Memory B cell (primary cell): ENCODE measurements at regions not wholly inside any gene's neighbourhood (a gene's known extent, or its start where the extent isn't known, plus 50 kb on each side); places are given as distances from the start of the nearest gene placed in this dataset.

ENCODE experiments used
- ATAC-seq: fragments of 150-1000 bp; cut with Tn5 transposase; 2 replicates; pipeline ENCODE4 v1.10.0; 2021; ENCODE audit warnings: low read depth, mild to moderate bottlenecking, moderate library complexity
- DNase-seq, 2 donors: peaks; one replicate each; pipeline ENCODE4 v3.0.0; 2022; ENCODE audit warnings: low spot score in 2 of 2
- H3K27ac Mint-ChIP-seq: one replicate; pipeline ENCODE4 v1.8.0; 2022; ENCODE audit warnings: mild to moderate bottlenecking, moderate library complexity, mixed read lengths
- H3K27me3 Mint-ChIP-seq: one replicate; pipeline ENCODE4 v1.8.0; 2022; ENCODE audit warnings: mixed read lengths
- H3K36me3 Mint-ChIP-seq: one replicate; pipeline ENCODE4 v1.8.0; 2022; ENCODE audit warnings: mild to moderate bottlenecking, mixed read lengths
- H3K4me1 Mint-ChIP-seq: one replicate; pipeline ENCODE4 v1.8.0; 2022; ENCODE audit warnings: mixed read lengths
- H3K4me3 Mint-ChIP-seq: one replicate; pipeline ENCODE4 v1.8.0; 2022; ENCODE audit warnings: mild to moderate bottlenecking, moderate library complexity, mixed read lengths
- H3K9me3 Mint-ChIP-seq: one replicate; pipeline ENCODE4 v1.8.0; 2022; ENCODE audit warnings: mixed read lengths

- H3K4me1 Mint-ChIP-seq: no peaks in the 10 kb centered on the region
- ATAC-seq (no peak), DNase-seq (no peak)
- no peaks in the 10 kb centered on the region for H3K27me3 Mint-ChIP-seq
- H3K9me3 Mint-ChIP-seq: peaks cover 3% of the 10 kb centered on the region
- no peak overlapping the region for H3K4me3 Mint-ChIP-seq
- no peak overlapping the region for H3K27ac Mint-ChIP-seq
- H3K36me3 Mint-ChIP-seq: no peaks in the 10 kb centered on the region
Measured at GRCh38 chr10:109173121-109173520, 750.2 kb downstream of the XPNPEP1 start.

- H3K9me3 Mint-ChIP-seq: no peaks in the 10 kb centered on the region
- H3K27ac Mint-ChIP-seq: no peak overlapping the region
- no peak for ATAC-seq
- no peaks in the 10 kb centered on the region for H3K27me3 Mint-ChIP-seq
- no peaks in the 10 kb centered on the region for H3K4me1 Mint-ChIP-seq
- no peak overlapping the region for H3K4me3 Mint-ChIP-seq
- DNase-seq: no peak
- H3K36me3 Mint-ChIP-seq: no peaks in the 10 kb centered on the region
Measured at GRCh38 chr10:109166935-109167334, 756.4 kb downstream of the XPNPEP1 start.

DNA sequence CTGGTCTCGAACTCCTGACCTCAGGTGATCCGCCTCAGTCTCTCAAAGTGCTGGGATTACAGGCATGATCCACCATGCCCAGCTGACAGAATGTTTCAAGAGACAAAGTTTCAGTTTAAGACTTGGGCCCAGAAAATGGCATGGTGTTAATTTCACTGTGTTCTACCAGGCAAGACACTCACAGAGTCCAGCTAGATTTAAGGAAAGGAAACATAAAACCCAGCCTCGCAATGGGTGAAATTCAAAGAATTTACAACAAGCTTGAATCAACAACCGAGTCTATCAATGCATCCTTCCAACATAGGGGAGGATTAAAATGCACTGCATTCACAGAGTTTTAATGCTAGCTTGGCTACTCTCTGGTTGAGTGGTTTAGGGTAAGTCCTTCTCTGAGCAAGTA, 764.0 kb downstream of the XPNPEP1 start:
- Mint-ChIP-seq H3K4me3 (no peak overlapping the region), H3K9me3 (peaks cover 4% of the 10 kb centered on the region), H3K27ac (no peak overlapping the region), H3K4me1 (no peaks in the 10 kb centered on the region), H3K36me3 (no peaks in the 10 kb centered on the region), H3K27me3 (no peaks in the 10 kb centered on the region)
- DNase-seq (no peak), ATAC-seq (no peak)

DNA sequence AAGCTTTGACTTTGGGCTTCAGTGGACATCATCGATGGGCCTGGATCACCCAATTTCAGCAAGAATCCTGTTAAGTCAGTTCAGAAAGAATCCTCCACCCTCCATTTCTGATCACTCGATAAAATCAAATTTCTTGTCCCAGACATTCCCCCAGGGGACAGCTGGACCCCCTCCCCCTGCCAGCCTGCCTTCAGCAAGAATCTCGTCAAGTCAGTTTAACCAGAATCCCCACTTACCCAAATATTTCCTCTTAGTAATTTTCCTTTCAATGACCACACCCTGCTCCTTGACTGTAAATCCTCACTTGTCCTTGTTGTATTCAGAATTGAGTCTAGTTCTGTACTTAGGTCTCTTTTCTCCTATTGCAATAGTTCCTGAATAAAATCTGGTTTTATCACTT, 766.9 kb downstream of the XPNPEP1 start:
- H3K36me3 Mint-ChIP-seq: no peaks in the 10 kb centered on the region
- no peak overlapping the region for H3K27ac Mint-ChIP-seq
- DNase-seq (no peak), ATAC-seq (no peak)
- H3K4me1 Mint-ChIP-seq: no peaks in the 10 kb centered on the region
- H3K27me3 Mint-ChIP-seq: no peaks in the 10 kb centered on the region
- no peak overlapping the region for H3K4me3 Mint-ChIP-seq
- H3K9me3 Mint-ChIP-seq: peaks cover 8% of the 10 kb centered on the region

DNA sequence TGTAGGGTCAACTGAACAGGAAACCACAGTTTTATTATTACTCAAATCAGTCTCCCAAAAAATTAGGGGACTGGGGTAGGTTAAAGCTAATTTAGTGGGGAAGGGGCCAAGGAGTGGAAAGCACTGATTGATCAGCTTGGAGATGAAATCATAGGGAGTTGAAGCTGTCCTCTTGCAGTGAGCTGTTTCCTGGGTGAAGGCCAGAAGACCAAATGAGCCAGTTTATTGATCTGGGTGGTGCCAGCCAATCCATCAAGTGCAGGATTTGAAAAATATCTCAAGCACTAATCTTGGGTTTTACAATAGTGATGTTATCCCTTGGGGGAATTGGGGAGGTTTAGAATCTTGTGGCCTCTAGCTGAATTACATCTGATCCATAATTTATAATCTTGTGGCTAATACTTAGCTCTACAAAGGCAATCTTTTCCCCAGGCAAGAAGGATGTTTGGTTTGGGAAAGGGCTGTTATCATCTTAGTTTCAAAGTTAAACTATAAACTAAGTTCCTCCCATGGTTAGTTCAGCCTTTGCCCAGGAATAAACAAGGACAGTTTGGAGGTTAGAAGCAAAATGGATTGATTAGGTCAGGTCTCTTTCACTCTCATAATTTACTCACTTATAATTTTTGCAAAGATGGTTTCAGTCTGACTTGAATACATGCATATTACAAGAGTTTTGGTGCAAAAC, 773.5 kb downstream of the XPNPEP1 start:
- H3K27me3 Mint-ChIP-seq: peaks cover 3% of the 10 kb centered on the region
- H3K36me3 Mint-ChIP-seq: no peaks in the 10 kb centered on the region
- ATAC-seq: no peak
- DNase-seq: no peak
- no peak overlapping the region for H3K27ac Mint-ChIP-seq
- peaks cover 3% of the 10 kb centered on the region for H3K9me3 Mint-ChIP-seq
- no peaks in the 10 kb centered on the region for H3K4me1 Mint-ChIP-seq
- no peak overlapping the region for H3K4me3 Mint-ChIP-seq

DNA sequence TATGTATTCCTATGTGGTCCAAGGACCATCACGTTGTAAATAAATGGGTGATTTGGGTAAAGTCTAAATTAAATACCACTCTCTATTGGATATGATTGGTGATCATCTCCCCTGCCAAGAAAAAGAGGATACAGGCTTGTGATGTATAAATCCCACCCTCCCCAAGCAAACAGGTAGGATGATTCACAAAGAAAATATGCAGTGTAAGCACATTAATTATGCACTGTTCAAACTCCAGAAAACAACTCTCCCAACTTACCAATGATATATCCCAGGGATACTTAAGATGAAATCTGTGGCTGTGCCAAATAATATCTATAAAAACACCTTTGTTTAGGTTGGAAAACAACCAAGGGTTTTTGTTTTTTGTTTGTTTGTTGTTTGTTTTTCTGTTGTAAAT, 795.9 kb downstream of the XPNPEP1 start:
- ATAC-seq (no peak), DNase-seq (no peak)
- Mint-ChIP-seq H3K4me3 (no peak overlapping the region), H3K36me3 (no peaks in the 10 kb centered on the region), H3K27me3 (peaks cover 2% of the 10 kb centered on the region), H3K4me1 (no peaks in the 10 kb centered on the region), H3K27ac (no peak overlapping the region), H3K9me3 (no peaks in the 10 kb centered on the region)

- Mint-ChIP-seq H3K4me1 (no peaks in the 10 kb centered on the region), H3K36me3 (no peaks in the 10 kb centered on the region), H3K27ac (no peak overlapping the region), H3K27me3 (peaks cover 2% of the 10 kb centered on the region), H3K4me3 (no peak overlapping the region), H3K9me3 (peaks cover 2% of the 10 kb centered on the region)
- DNase-seq: no peak
- no peak for ATAC-seq
Measured at GRCh38 chr10:109126541-109126940, 796.8 kb downstream of the XPNPEP1 start.

DNA sequence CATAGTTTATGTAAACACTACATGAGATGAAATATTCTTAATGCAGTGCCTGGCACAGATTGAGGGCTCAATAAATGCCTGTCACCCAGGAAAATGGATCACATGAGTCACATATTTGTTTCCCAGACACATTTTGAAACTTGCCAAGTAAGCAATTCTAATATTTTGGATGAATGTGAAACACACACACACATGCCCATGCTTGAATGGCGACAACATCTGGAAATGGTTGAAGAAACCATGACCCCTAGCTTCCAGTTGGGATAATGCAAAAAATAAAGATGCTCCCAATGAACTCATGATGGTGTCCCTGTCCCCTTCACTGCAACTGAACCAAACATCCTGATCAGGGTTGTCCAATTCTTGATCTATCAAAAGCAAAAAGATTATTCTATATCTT, 797.3 kb downstream of the XPNPEP1 start:
- H3K36me3 Mint-ChIP-seq: no peaks in the 10 kb centered on the region
- no peak for DNase-seq
- H3K27ac Mint-ChIP-seq: no peak overlapping the region
- H3K27me3 Mint-ChIP-seq: peaks cover 2% of the 10 kb centered on the region
- H3K4me3 Mint-ChIP-seq: no peak overlapping the region
- no peak for ATAC-seq
- H3K4me1 Mint-ChIP-seq: no peaks in the 10 kb centered on the region
- peaks cover 2% of the 10 kb centered on the region for H3K9me3 Mint-ChIP-seq

- H3K27me3 Mint-ChIP-seq: no peaks in the 10 kb centered on the region
- H3K4me3 Mint-ChIP-seq: no peak overlapping the region
- no peak overlapping the region for H3K27ac Mint-ChIP-seq
- ATAC-seq: no peak
- H3K36me3 Mint-ChIP-seq: no peaks in the 10 kb centered on the region
- no peak for DNase-seq
- peaks cover 10% of the 10 kb centered on the region for H3K9me3 Mint-ChIP-seq
- H3K4me1 Mint-ChIP-seq: no peaks in the 10 kb centered on the region
Measured at GRCh38 chr10:109115179-109115578, 808.1 kb downstream of the XPNPEP1 start.

DNA sequence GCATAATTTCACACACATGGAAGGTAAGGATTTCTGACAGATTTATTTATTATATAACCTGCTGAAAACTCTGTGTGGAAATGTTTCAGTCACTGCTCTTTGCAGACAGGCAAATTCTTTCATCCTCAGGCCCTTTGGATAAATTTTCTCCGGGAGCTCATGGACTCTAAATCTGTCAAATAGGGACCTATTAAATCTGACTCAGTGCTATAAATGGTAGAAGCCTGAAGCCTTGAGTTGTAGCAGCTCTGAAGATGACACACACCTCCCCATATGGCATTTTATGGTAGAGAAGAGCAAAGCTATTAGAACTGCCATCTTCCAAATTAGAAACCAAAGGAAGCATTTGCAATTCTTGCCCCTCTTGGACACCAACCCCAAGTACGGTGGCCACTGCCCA, 808.7 kb downstream of the XPNPEP1 start:
- no peak for ATAC-seq
- Mint-ChIP-seq H3K4me3 (no peak overlapping the region), H3K4me1 (no peaks in the 10 kb centered on the region), H3K9me3 (peaks cover 10% of the 10 kb centered on the region), H3K27ac (no peak overlapping the region), H3K36me3 (no peaks in the 10 kb centered on the region), H3K27me3 (no peaks in the 10 kb centered on the region)
- DNase-seq: no peak

GRCh38 chr10:109106604-109107003, 816.7 kb downstream of the XPNPEP1 start:
- ATAC-seq (no peak), DNase-seq (no peak)
- Mint-ChIP-seq H3K36me3 (no peaks in the 10 kb centered on the region), H3K27me3 (peaks cover 2% of the 10 kb centered on the region), H3K4me3 (no peak overlapping the region), H3K9me3 (no peaks in the 10 kb centered on the region), H3K27ac (no peak overlapping the region), H3K4me1 (no peaks in the 10 kb centered on the region)

GRCh38 chr10:109105725-109106124, 817.6 kb downstream of the XPNPEP1 start:
- H3K4me3 Mint-ChIP-seq: no peak overlapping the region
- H3K36me3 Mint-ChIP-seq: no peaks in the 10 kb centered on the region
- no peak for ATAC-seq
- H3K9me3 Mint-ChIP-seq: no peaks in the 10 kb centered on the region
- no peaks in the 10 kb centered on the region for H3K4me1 Mint-ChIP-seq
- DNase-seq: no peak
- peaks cover 2% of the 10 kb centered on the region for H3K27me3 Mint-ChIP-seq
- no peak overlapping the region for H3K27ac Mint-ChIP-seq

DNA sequence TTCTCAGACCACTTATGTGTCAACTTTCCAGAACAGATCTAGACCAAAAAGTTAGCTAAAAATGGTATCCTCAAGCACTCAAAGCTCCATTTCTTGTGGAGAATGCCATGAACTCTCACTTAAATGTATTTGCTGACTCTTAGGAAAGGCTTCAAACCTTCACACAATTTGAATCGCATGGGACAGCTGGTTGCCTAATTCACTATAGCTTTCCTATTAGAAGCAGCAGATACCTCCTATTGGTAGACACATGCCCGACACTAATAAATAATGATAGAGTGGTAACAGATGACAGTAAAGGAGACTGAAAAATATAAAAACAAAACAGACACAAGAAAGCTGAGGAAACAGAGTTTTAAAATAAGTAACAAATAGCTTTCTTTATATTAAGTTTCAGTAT, 818.5 kb downstream of the XPNPEP1 start:
- Mint-ChIP-seq H3K9me3 (no peaks in the 10 kb centered on the region), H3K4me3 (no peak overlapping the region), H3K36me3 (no peaks in the 10 kb centered on the region), H3K27me3 (peaks cover 2% of the 10 kb centered on the region), H3K4me1 (no peaks in the 10 kb centered on the region), H3K27ac (no peak overlapping the region)
- no peak for DNase-seq
- no peak for ATAC-seq

DNA sequence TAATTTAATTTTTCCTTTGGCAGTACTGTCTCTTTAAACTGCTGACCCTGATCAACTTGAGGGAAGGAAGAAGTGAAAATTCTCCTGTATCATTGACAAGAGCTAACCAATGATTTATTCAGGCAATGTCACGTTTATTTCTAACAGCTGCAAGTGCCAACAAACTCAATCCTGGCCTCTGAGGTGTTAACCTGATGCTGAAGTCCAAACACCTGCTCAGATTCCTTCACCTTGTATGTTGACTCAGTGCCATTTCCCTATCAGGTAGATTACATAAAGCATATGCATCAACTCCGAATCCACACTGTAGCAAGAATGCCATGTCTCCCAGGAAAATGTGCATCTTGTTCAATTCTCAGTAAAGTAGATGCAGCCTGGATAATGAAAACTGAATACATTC, 820.0 kb downstream of the XPNPEP1 start:
- Mint-ChIP-seq H3K4me1 (no peaks in the 10 kb centered on the region), H3K9me3 (no peaks in the 10 kb centered on the region), H3K27ac (no peak overlapping the region), H3K36me3 (no peaks in the 10 kb centered on the region), H3K27me3 (peaks cover 2% of the 10 kb centered on the region), H3K4me3 (no peak overlapping the region)
- ATAC-seq: no peak
- no peak for DNase-seq

- H3K9me3 Mint-ChIP-seq: peaks cover 5% of the 10 kb centered on the region
- no peak overlapping the region for H3K4me3 Mint-ChIP-seq
- ATAC-seq: no peak
- H3K36me3 Mint-ChIP-seq: no peaks in the 10 kb centered on the region
- H3K27me3 Mint-ChIP-seq: no peaks in the 10 kb centered on the region
- H3K4me1 Mint-ChIP-seq: no peaks in the 10 kb centered on the region
- H3K27ac Mint-ChIP-seq: no peak overlapping the region
- no peak for DNase-seq
Measured at GRCh38 chr10:109089779-109090178, 833.5 kb downstream of the XPNPEP1 start.
